GM19395 (cell line): ENCODE measurements at regions not wholly inside any gene's neighbourhood (a gene's known extent, or its start where the extent isn't known, plus 50 kb on each side); places are given as distances from the start of the nearest gene placed in this dataset.
"Not testable (repeated sequence)": the region's sequence is repeated elsewhere in the genome, so short reads cannot be mapped to it uniquely, and the experiment has no call there.

ENCODE experiments used
- ATAC-seq: cut with Tn5 transposase; IDR thresholded peaks from one replicate; pipeline ENCODE4 v1.9.1; 2021; ENCODE audit warnings: mild to moderate bottlenecking, moderate library complexity; ENCODE audit not compliant: unreplicated experiment

DNA sequence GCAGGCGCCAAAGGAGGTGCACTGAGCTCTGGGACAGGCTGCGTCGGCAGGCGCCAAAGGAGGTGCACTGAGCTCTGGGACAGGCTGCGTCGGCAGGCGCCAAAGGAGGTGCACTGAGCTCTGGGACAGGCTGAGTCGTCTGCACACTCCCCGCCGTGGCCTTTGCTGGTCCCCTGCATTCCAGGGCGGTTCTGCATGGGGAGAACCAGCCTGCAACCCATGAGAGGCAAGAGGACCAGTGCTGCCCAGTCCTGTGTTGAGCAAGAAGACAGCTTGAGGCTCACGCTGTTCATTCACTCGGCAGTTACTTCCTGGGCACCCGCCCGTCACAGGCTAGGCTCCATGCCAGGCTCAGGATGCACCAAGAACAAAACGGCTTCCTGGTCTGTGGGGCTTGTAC is 150.6 kb upstream of the SALL3 start:
- not testable (repeated sequence) for ATAC-seq

DNA sequence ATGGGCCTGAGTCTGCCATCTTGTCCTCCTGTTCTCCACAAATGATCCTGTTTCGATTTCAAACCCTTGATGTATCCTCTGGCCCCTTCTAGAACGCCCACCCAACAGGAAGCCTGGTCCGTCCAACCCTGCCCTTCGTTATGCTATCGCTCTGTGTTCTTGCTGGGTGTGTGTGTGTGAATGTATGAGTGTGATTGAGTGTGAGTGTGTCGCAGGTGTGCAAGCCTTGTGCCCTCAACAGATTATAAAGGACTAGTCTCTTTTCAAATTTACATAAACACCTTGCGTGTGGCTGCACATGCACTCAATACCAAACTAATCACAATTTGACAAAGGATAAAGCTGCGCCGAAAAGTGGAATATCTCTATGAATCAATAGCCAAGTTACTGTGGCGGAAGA is 149.5 kb upstream of the SALL3 start:
- no peak for ATAC-seq

DNA sequence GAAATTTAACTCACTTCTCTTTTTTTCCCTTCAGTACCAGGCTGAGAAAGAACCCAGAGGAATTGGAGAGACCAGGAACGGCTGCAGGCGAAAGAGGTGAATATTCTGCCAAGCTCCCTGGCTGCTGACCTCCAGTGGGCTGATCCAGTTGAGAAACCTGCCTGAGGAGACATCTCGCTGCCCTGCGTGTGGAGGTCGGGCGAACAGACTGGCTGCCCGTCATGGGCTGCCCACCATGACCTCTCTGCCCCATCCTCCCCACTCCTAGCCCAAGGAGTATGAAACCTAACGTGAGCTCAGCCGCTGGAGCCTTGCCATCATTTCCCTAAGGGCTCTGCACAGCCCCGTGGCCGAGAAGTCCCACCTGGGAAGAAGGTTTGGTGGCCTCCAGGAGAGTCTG is 148.8 kb upstream of the SALL3 start:
- no peak for ATAC-seq

DNA sequence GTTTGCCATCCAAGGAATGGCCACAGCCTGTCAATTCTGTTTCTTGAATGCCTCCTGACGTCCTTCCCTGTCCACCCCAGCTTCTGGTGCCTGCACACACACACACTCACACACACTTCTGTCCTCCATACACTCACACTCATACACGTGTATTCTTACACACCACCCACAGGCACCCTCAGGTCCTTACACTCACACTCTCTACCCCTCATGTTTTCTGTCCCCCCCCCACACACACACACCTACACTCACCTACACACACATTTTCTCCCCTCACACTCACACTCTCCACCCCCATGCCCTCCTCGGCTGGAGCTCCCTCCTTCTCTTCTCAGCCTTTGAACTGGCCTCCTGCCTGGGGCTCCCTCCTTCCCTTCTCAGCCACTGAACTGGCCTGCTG is 148.0 kb upstream of the SALL3 start:
- no peak for ATAC-seq

DNA sequence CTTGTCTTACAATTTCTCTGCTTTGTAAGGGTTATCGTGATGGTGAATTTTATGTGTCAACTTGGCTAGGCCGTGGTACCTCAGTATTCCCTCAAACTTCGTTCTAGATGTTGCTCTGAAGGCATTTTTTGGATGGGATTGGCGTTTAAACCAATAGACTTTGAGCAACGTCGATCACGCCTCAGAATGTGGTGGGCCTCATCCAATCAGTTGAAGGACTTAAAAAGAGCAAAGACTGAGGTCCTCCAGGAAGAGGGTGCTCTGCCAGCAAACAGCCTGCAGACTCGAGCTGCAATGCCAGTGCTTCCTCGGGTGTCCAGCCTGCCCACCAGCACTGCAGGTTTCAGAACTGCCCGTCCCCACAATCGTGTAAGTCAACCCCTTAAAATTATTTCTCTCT is 145.8 kb upstream of the SALL3 start:
- ATAC-seq = no peak

DNA sequence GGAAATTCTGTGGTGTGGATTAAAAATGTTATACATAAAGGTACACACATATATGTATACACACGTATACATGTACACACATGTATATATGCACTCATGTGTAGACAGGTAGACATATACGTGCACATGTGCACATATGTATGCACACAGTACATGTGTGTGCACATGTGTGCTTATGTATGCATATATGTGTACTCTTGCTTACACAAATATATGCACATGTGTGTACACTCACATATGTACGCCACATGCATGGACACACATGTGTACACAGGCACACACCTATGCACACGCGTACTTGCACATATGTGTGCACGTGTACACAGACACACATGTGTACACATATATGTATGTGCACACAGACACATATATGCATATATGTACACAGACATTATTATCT is 142.8 kb upstream of the SALL3 start:
- ATAC-seq = no peak

DNA sequence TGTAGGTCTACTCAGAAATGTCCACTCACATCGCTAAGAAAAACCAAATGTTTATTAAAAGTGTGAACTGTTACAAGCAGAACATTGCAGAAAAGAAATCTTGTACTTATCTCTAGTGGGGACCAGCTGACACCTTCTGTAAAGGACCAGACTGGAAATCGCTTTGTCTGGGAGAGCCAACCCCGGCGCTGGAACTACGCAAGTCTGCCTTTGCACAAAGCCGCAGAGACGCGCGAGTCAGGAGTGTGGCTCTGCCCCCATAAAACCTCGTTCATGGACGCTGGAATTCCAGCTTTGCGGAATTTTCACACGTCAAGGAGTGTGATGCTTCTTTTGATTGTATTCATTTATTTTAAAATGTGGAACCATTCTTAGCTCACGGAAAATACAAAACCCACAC is 141.9 kb upstream of the SALL3 start:
- no peak for ATAC-seq

DNA sequence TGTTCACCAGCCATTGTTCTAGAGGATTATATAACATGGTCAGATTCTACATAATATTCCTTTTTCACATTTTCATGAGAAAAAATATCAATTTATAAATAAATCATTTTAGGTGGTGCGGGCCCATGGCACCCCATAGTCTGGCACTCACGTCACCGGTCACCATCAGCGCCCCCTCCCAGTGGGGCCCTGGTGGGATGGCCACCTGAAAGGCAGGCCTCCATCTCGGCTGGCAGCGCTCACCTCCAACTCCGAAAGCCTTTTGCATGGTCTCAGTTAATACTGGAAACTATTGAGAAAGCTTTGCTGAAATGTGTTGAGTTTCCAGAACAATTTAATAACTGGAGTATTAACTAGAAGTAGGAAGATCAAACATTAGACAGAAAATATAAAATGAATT is 141.4 kb upstream of the SALL3 start:
- ATAC-seq = no peak

DNA sequence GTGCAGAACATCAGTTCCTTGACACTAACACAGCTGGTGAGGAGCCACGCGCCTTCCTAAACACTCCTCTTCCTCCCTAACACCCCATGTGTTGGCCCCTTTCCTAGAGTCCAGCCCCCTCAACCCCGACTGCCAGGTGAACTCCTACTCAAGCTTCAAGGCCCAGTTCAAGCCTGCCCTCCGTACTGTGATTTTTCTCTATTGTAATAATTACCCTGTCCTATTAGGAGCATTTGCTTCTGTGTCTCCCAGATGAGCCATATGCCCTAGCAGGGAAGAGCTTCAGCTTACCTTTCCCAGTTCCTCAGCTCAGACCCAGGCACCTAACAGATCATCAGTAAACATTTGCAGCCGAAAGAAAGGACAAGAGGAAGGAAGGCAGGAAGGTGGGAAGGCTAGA is 130.6 kb upstream of the SALL3 start:
- ATAC-seq = no peak

DNA sequence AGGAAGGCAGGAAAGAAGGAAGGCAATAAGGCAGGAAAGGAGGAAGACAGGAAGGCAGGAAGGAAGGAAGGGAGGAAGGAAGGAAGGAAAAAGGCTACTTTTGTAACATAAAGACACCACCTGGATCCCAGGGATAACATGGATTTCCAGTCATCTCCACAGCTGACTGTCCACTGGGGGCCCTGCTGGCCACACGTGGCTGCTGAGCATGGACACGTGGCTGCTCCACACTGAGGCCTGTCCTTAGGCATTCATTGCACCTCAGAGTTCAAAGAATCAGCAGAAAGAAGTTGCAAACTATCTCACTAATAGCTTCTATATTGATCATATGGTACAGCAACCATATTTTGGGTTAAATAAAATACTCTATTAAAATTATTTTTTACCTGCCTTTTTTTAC is 130.2 kb upstream of the SALL3 start:
- no peak for ATAC-seq

DNA sequence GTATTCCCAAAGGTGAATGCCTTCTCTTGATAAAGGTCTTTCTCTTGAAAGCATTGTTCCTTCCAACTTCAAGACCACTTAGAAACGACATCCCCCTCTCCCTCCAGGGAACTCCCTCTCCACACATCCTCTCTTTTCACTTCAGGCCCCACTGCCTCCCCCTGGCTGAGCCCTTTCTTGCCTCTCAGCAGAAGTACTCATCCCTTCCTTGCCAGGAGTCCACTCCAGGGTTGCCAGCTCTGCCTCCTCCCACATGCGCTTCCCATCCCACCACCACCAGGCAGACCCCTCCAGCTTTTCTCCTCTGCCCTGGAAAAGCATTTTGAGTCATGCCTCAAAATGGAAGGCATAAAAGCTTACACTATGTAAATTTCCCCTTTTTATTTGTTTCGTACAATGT is 126.3 kb upstream of the SALL3 start:
- no peak for ATAC-seq

DNA sequence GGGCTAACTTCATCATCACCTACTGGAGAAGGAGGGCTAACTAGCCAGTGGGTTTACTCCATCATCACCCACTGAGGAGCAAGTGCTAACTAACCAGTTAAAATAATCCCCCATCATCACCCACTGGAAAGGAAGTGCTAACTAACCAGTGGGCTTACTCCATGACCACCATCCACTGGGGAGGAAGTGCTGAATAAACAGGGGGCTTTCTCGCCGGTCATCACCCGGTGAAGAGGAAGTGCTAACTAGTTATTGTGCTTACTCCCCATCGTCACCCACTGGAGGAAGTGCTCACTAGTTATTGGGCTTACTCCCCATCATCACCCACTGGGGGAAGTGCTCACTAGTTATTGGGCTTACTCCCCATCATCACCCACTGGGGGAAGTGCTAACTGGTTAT is 124.4 kb upstream of the SALL3 start:
- no peak for ATAC-seq

DNA sequence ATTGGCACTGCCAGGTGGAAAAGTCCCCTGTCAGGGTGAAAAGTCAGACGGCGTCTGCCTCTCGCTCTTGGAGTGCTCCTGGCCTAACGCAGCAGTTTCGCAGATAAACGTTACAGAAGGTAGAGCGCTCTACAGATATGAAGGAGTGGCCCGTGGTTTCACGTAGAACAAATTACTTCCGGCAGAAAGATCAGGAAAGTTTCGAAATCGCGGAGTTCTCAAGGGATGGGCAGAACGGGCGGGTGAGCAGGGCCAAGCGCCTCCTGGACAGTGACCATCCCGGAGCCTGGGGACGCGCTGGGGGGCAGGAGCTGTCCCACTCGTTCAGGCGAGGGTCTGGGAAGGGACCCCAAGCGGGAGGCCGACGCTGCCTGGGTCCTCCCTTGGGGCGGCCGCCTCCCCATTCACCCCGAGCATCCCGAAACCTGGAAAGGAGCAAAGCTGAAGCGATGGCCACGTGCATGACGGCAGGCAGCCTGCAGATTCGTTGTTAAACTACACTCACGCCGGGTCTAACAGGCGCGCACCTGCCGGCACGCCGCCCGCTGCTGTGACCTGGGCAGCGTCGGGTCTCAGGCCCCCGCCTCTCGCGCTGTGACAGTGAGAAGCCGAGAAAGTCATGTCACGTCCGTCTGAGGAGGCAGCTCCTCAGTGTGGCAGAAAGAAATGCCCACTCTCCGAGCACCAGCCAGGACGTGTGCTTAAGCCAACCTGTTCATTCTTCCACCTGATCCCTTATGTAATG is 122.9 kb upstream of the SALL3 start:
- ATAC-seq = no peak

DNA sequence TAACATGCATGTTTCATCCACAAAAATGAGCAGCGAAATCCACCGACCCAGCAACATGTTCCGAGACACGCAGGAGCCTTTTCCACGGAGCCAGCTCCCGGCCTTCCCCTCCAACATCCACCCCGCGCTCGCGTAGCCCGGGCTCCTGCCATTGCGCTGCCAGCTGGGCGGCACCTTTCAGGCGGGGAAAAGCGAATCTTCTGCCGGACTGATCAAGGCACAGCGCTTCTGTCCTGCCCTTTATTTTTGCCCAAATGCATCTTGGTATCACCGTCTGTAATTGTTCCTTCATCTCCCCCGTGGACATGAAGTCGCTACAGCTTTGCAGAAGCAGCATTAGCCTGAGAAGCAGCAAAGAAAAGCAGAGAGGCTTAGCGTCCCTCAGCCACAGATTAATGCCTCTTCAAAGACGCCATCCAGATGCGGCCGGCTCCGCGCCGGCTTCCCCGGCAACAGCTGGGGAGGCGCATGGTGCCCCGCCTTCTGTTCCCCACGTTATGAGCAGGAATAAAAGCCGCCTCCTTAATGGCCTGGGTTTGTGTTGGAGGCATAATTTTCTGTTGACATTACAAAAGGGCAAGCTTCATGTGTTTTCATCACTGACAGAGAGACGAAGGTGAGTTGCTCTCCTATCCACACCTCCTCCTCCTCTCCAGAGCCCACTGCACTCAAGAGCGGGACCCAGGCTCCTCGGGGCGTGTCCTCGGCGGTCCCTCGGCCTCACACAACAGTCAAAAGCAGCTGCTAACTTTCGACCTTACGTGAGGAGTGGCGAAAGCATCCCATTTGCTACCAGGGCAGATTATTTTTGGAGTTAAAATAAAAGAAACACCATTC is 122.1 kb upstream of the SALL3 start:
- no peak for ATAC-seq

DNA sequence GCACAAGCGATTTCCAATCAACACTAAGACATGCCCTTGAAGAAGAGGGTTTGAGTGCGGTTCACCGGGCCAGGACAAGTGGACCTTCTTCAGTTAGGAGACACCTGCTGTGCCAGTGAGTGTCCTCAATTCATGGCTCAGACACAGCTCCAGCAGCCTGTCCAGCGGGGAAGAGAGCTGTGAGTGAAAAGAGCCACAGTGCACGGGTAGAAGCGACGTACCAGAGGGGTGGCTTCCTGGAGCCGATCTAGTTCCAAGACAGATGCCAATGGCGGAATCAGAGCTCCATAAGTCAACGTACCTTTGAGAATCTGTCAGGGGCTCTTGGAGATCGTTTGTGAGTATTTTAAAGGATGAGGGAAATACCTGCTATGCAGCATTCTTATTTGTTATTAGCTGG is 119.9 kb upstream of the SALL3 start:
- ATAC-seq = no peak

DNA sequence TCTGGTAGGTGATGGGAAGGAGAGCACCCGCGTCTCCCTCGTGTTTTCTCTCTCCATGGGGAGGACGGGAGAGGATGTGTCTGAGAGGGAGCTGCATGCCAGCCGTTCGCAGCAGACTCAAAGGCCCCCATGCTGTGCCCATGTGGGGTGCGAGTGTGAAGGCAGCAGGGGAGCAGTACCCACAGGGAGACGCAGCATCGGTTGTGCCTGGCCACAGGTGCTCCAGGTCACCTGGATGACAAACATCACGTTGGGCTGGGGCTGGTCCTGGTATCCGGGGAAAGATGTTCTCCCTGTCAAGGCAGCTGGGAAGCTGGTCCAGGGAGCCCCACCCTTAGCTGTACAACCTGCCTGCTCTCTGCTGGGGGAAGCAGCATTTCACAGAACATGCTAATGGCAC is 119.5 kb upstream of the SALL3 start:
- ATAC-seq = no peak

DNA sequence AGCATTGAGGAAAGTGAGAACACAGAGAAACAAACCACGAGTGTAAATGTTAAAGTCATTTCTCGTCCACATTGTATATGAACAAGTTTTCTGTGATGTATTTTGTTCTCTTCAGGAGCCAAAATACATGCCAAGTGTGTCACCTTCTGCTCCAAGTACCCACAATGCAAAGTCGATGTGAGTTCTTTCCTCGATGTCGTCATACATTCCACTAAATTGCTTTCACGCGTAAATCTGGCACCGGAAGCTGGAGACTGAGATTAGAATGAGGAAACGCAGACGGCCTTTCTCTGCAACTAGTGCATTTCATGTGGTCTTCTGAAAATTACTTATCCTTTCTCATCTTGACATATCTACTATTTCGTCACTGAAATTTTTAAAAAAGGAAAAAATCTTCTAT is 118.5 kb upstream of the SALL3 start:
- ATAC-seq = no peak

DNA sequence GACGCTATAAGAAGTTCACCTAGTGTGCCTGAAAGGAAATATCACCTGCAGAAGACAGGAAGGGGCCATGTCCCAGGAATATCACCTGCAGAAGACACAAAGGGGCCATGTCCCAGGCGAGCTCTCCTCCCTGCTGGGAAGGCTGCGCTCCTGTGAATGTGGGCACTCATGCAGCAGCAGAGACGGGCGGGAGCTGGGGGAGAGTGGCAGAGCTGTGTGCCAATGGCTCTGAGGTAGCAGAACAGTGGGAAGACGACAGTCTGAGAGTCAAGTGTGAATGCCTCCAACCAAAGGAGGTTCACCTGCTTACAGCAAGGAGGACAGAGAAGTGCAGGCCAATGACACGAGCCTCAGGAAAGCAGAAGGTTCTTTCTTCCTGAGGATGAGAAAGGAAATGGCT is 117.9 kb upstream of the SALL3 start:
- no peak for ATAC-seq

DNA sequence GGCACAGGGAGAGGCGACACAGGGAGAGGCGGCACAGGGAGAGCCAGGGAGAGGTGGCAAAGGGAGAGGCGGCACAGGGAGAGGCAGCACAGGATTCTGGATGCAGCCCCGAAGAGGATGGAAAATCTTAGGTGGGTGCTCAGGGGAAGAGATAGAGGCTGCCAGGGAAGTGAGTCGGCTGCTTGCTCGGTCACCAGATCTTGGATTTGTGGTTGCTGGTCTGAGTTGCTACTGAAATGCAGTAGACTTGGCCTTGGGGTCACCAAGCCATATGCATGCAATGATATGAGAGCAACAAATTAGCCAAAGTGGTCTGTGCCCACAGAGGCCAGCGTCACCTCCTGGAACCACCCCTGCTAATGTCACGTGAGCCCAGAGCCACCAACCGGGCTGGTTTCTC is 117.2 kb upstream of the SALL3 start:
- no peak for ATAC-seq

DNA sequence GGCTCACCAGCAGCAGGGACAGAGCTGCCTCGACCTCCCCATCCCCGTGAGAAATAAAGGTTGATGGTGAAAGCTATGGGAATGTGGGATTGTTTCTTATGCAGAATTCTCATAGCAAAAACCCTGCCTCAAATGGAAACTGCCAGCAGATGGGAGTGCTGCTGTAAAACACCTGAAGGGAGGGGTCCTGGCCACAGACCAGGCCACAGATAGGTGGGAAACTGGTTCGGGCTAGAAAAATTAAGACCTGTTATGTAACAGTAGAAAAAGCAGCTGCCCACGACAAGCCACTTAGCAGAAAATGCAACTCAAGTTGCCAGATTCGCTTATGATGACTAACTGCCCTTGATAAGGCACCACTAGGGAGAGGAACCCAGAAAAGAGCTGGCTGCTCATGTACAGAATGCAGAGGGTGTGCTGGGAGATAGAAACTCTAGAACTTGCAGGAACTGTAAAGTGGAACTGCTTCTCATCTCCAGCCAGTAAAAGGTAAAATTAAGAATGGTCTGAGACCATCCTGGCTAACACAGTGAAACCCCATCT is 114.5 kb upstream of the SALL3 start:
- no peak for ATAC-seq

DNA sequence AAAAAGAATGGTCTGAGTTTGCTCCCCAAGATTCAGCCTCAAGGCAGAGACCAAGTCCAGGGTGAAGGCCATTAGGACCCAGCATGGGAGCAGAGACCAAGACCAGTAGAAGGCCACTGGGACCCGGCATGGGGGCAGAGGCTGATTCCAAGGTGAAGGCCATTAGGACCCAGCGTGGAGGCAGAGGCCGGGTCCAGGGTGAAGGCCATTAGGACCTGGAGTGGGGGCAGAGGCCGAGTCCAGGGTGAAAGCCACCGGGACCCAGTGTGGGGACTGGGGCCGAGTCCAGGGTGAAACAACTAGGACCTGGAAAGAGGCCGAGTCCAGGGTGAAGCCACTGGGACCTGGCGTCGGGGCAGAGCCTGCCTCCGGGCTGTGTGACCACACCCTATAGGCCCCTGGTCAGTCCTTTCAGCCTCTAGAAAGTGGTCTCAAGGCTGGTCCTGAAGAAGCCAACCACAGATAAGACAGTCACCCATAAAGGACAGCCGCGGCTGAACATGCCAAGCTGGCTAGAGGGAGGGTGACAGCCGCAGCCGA is 113.8 kb upstream of the SALL3 start:
- ATAC-seq = no peak

DNA sequence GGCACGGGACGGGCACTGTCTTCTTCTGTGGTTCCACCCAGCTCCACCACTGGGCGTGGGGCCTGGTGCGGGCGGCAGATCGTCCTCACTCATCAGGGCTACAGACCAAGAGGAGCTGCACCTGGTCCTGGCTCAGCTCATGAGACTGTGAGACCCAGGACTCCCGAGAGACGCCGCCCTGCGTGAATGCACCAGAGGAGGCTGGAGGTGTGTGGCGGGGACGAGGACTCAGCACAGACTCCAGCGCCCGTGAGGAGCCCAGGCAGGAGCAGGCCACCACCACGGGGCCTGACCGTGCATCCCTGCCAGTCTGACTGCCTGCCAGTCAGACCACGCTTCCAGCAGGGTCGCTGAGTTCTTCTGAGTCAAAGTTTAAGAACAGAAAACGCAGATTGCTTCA is 112.5 kb upstream of the SALL3 start:
- no peak for ATAC-seq
